CD4-positive, alpha-beta T cell treated with Interleukin-1 beta for 1 hour (primary cell): ENCODE measurements at regions not wholly inside any gene's neighbourhood (a gene's known extent, or its start where the extent isn't known, plus 50 kb on each side); places are given as distances from the start of the nearest gene placed in this dataset.

Experiments used
- DNase-seq, 2 donors: peaks; one replicate each; pipeline ENCODE4 v3.0.0-alpha.2; 2020 to 2022

GRCh38 chr22:27525711-27526110 lies 275.8 kb downstream of the MN1 start:
- DNase-seq, result no peak

- no peak for DNase-seq
These were observed 274.7 kb downstream of the MN1 start for GRCh38 chr22:27526901-27527300.

GRCh38 chr22:27531782-27532530 lies 269.6 kb downstream of the MN1 start:
- no peak for DNase-seq

GRCh38 chr22:27533105-27533745 lies 268.3 kb downstream of the MN1 start:
- no peak for DNase-seq

GRCh38 chr22:27534720-27535125 lies 266.8 kb downstream of the MN1 start:
- DNase-seq, result no peak

- DNase-seq, result no peak
These were observed 266.1 kb downstream of the MN1 start for GRCh38 chr22:27535452-27535851.

GRCh38 chr22:27537501-27537900 lies 264.1 kb downstream of the MN1 start:
- no peak for DNase-seq

- no peak for DNase-seq
These were observed 262.9 kb downstream of the MN1 start for GRCh38 chr22:27538666-27539065.

GRCh38 chr22:27540247-27540646 lies 261.3 kb downstream of the MN1 start:
- DNase-seq, result no peak

GRCh38 chr22:27540656-27541396 lies 260.7 kb downstream of the MN1 start:
- DNase-seq, result no peak

- DNase-seq, result no peak
These were observed 259.7 kb downstream of the MN1 start for GRCh38 chr22:27541836-27542235.

- no peak for DNase-seq
These were observed 259.0 kb downstream of the MN1 start for GRCh38 chr22:27542602-27543001.

- DNase-seq, result no peak
These were observed 258.1 kb downstream of the MN1 start for GRCh38 chr22:27543460-27543859.

GRCh38 chr22:27545085-27545484 lies 256.5 kb downstream of the MN1 start:
- DNase-seq, result no peak

- no peak for DNase-seq
These were observed 255.2 kb downstream of the MN1 start for GRCh38 chr22:27546157-27546935.

GRCh38 chr22:27551402-27551801 lies 250.2 kb downstream of the MN1 start:
- DNase-seq, result no peak

- DNase-seq, result no peak
These were observed 249.4 kb downstream of the MN1 start for GRCh38 chr22:27552176-27552575.

- no peak for DNase-seq
These were observed 248.7 kb downstream of the MN1 start for GRCh38 chr22:27552863-27553262.

- DNase-seq, result no peak
These were observed 247.3 kb downstream of the MN1 start for GRCh38 chr22:27554106-27554811.

- no peak for DNase-seq
These were observed 246.6 kb downstream of the MN1 start for GRCh38 chr22:27554841-27555456.

GRCh38 chr22:27556371-27556770 lies 245.2 kb downstream of the MN1 start:
- no peak for DNase-seq
